22Rv1 (cell line): ENCODE measurements at regions not wholly inside any gene's neighbourhood (a gene's known extent, or its start where the extent isn't known, plus 50 kb on each side); places are given as distances from the start of the nearest gene placed in this dataset.
"Not testable (repeated sequence)": the region's sequence is repeated elsewhere in the genome, so short reads cannot be mapped to it uniquely, and the experiment has no call there.

Experiments used
- ZFX ChIP-seq: fragments of 450-650 bp; IDR thresholded peaks from 2 replicates; pipeline ENCODE4 v1.6.1; 2017; ENCODE audit warnings: antibody characterized with exemption, borderline replicate concordance
- TF ChIP-seq, protein P1 (sequence below): fragments of 450-650 bp; IDR thresholded peaks from 2 replicates; pipeline ENCODE4 v1.5.1; 2017; ENCODE audit warnings: mild to moderate bottlenecking

DNA sequence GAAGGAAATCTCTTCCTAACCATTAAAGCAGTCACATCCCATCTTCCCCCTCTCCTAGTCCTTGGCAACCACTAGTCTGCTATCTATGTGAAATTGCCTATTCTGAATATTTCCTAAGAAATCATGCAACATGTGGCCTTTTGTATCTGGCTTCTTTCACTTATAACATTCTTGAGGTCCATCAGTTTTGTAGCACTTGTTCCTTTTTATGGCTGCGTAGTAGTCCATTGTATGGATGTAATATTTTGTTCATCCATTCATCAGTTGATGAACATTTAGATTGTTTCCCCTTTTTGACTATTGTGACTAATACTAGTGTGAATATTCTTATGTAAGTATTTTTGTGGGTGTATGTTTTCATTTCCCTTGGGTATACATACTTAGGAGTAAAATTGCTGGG is 878.7 kb upstream of the DEFB115 start:
- TF ChIP-seq, protein P1, sequence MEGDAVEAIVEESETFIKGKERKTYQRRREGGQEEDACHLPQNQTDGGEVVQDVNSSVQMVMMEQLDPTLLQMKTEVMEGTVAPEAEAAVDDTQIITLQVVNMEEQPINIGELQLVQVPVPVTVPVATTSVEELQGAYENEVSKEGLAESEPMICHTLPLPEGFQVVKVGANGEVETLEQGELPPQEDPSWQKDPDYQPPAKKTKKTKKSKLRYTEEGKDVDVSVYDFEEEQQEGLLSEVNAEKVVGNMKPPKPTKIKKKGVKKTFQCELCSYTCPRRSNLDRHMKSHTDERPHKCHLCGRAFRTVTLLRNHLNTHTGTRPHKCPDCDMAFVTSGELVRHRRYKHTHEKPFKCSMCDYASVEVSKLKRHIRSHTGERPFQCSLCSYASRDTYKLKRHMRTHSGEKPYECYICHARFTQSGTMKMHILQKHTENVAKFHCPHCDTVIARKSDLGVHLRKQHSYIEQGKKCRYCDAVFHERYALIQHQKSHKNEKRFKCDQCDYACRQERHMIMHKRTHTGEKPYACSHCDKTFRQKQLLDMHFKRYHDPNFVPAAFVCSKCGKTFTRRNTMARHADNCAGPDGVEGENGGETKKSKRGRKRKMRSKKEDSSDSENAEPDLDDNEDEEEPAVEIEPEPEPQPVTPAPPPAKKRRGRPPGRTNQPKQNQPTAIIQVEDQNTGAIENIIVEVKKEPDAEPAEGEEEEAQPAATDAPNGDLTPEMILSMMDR, result not testable (repeated sequence)
- not testable (repeated sequence) for TF ChIP-seq ZFX
